ENCODE measurements at regions not wholly inside any gene's neighbourhood (a gene's known extent, or its start where the extent isn't known, plus 50 kb on each side); places are given as distances from the start of the nearest gene placed in this dataset.

DNA sequence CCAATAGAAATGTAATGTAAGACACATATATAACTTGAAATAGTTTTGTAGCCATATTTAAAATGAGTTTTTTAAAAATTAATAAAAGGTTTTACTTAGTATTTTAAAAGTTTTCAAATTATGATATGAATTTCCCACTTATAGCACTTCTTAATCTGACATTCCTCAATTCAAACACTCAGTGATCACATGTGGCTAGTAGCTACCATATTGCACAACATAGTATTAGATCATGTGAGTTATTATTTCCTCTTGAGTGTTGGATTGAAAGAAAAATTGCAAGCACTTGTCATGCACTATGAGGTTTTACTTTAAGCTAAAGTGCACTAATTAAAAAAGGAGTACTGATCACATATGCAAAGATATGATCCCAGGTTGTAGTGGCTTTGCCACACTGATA, 453.4 kb upstream of the ROBO2 start:
- TF ChIP-seq POLR2A (IDR thresholded peaks at IDR 0.05; ENCODE audit: low read length) (no peak), GATA1 (IDR thresholded peaks at IDR 0.05; ENCODE audit: low read depth, low read length) (no peak)

Measured in erythroblast (primary cell).